T-helper 2 cell treated with Interferon-gamma antibody and Interleukin-4, amounts not matched to agents 100 ng/mL and 5 ng/mL, for 36 hours (primary cell): ENCODE measurements at regions not wholly inside any gene's neighbourhood (a gene's known extent, or its start where the extent isn't known, plus 50 kb on each side); places are given as distances from the start of the nearest gene placed in this dataset.

Experiments
- intact Hi-C: fragments of 100-400 bp; cut with micrococcal nuclease; formaldehyde crosslinking; loops from one replicate; pipeline ENCODE4 v1.15.1; 2023

- intact Hi-C loops, result no loop called here
Measured at GRCh38 chr21:39029086-39029755, 154.0 kb downstream of the PSMG1 start.

GRCh38 chr21:39025198-39025597 is 158.1 kb downstream of the PSMG1 start:
- intact Hi-C loops, result no loop called here

- intact Hi-C loops, result no loop called here
Measured at GRCh38 chr21:39024538-39024937, 158.7 kb downstream of the PSMG1 start.

- intact Hi-C loops, result no loop called here
Measured at GRCh38 chr21:39022863-39023693, 160.2 kb downstream of the PSMG1 start.

- intact Hi-C loops, result no loop called here
Measured at GRCh38 chr21:39022466-39022862, 160.8 kb downstream of the PSMG1 start.

- intact Hi-C loops, result no loop called here
Measured at GRCh38 chr21:39022035-39022434, 161.2 kb downstream of the PSMG1 start.

- intact Hi-C loops, result no loop called here
Measured at GRCh38 chr21:39021478-39021832, 161.8 kb downstream of the PSMG1 start.

- intact Hi-C loops, result no loop called here
Measured at GRCh38 chr21:39020751-39021477, 162.3 kb downstream of the PSMG1 start.

GRCh38 chr21:39018730-39019129 is 164.5 kb downstream of the PSMG1 start:
- intact Hi-C loops, result no loop called here

GRCh38 chr21:39016740-39017315 is 166.4 kb downstream of the PSMG1 start:
- intact Hi-C loops, result no loop called here

GRCh38 chr21:39014747-39015146 is 168.5 kb downstream of the PSMG1 start:
- intact Hi-C loops, result no loop called here

- intact Hi-C loops, result no loop called here
Measured at GRCh38 chr21:39012326-39013230, 170.7 kb downstream of the PSMG1 start.

- intact Hi-C loops, result no loop called here
Measured at GRCh38 chr21:39011911-39012310, 171.3 kb downstream of the PSMG1 start.

- intact Hi-C loops, result no loop called here
Measured at GRCh38 chr21:39010629-39011404, 172.4 kb downstream of the PSMG1 start.

- intact Hi-C loops, result no loop called here
Measured at GRCh38 chr21:39009587-39010225, 173.5 kb downstream of the PSMG1 start.

GRCh38 chr21:39007985-39008384 is 175.3 kb downstream of the PSMG1 start:
- intact Hi-C loops, result no loop called here

- intact Hi-C loops, result no loop called here
Measured at GRCh38 chr21:39007532-39007931, 175.7 kb downstream of the PSMG1 start.

- intact Hi-C loops, result no loop called here
Measured at GRCh38 chr21:39006571-39007311, 176.5 kb downstream of the PSMG1 start.

- intact Hi-C loops, result loop anchor here (2.0 kb wide), 1 partner anchor 21 kb away; no protein-coding TSS in a partner anchor
Measured at GRCh38 chr21:39005502-39005787, 177.8 kb downstream of the PSMG1 start.
